ENCODE measurements at regions not wholly inside any gene's neighbourhood (a gene's known extent, or its start where the extent isn't known, plus 50 kb on each side); places are given as distances from the start of the nearest gene placed in this dataset.
A peak's percentile ranks its signal among the peaks of the same experiment; 100 is the strongest.

GRCh38 chr3:144031938-144032337 is 60.3 kb downstream of the DIPK2A start:
- no peak for DNase-seq (ENCODE audit: low read depth, low spot score)
- peaks cover 6% of the 10 kb centered on the region for H3K4me1 ChIP-seq (ENCODE audit: control insufficient read depth, extremely low read depth, insufficient read depth, low read length)
- TF ChIP-seq CTCF (optimal IDR thresholded peaks at IDR 0.05 in 1 of 3, IDR thresholded peaks at IDR 0.05 in 1 of 3, conservative IDR thresholded peaks at IDR 0.05 in 1 of 3; ENCODE audit: extremely low read depth in 1 of 3, insufficient read depth in 2 of 3, low read length in 3 of 3) = no peak
- no peak for TF ChIP-seq EZH2 (IDR thresholded peaks at IDR 0.05; ENCODE audit: low read length)
- H3K79me2 ChIP-seq (ENCODE audit: control insufficient read depth, insufficient read depth, low read length) = no peaks in the 10 kb centered on the region
- peak; percentile 23 for FAIRE-seq
- no peaks in the 10 kb centered on the region for H4K20me1 ChIP-seq (ENCODE audit: control insufficient read depth, extremely low read depth, insufficient read depth, low read length)
- H3K27me3 ChIP-seq (ENCODE audit: control insufficient read depth, extremely low read depth, insufficient read depth, low read length) = no peaks in the 10 kb centered on the region
- H3K9me3 ChIP-seq (ENCODE audit: control insufficient read depth, low read depth, low read length) = no peaks in the 10 kb centered on the region
- no peaks in the 10 kb centered on the region for H3K9me1 ChIP-seq (ENCODE audit: control insufficient read depth, extremely low read depth, insufficient read depth, low read length)
- peak overlapping the region; percentile 9 for H3K4me2 ChIP-seq (ENCODE audit: control insufficient read depth, extremely low read depth, insufficient read depth, low read depth, low read length)
- no peak overlapping the region for H3K27ac ChIP-seq (ENCODE audit: control insufficient read depth, insufficient read depth, low read length)
- H2AFZ ChIP-seq (ENCODE audit: control insufficient read depth, low read length) = peak overlapping the region; percentile 5
- H3K36me3 ChIP-seq (ENCODE audit: control insufficient read depth in 2 of 2, extremely low read depth in 1 of 2, insufficient read depth in 2 of 2, low read length in 2 of 2) = no peaks in the 10 kb centered on the region
- H3K4me3 ChIP-seq (ENCODE audit: control insufficient read depth in 2 of 3, extremely low read depth in 1 of 3, insufficient read depth in 2 of 3, low read depth in 1 of 3, low read length in 3 of 3) = no peak overlapping the region
- dilution Hi-C loops (cut with MboI; ENCODE audit: extremely low pct_ligation_motif_present, low sequenced_read_pairs) = no loop called here
- H3K9ac ChIP-seq (ENCODE audit: control insufficient read depth, extremely low read depth, insufficient read depth, low read length) = no peak overlapping the region

- Histone ChIP-seq H2AFZ (ENCODE audit: control insufficient read depth, low read length) (peak overlapping the region; percentile 36), H4K20me1 (ENCODE audit: control insufficient read depth, extremely low read depth, insufficient read depth, low read length) (no peaks in the 10 kb centered on the region), H3K4me2 (ENCODE audit: control insufficient read depth, extremely low read depth, insufficient read depth, low read depth, low read length) (peak overlapping the region; percentile 22), H3K27ac (ENCODE audit: control insufficient read depth, insufficient read depth, low read length) (no peak overlapping the region), H3K9me3 (ENCODE audit: control insufficient read depth, low read depth, low read length) (no peaks in the 10 kb centered on the region), H3K27me3 (ENCODE audit: control insufficient read depth, extremely low read depth, insufficient read depth, low read length) (no peaks in the 10 kb centered on the region), H3K4me1 (ENCODE audit: control insufficient read depth, extremely low read depth, insufficient read depth, low read length) (peaks cover 6% of the 10 kb centered on the region), H3K79me2 (ENCODE audit: control insufficient read depth, insufficient read depth, low read length) (no peaks in the 10 kb centered on the region), H3K4me3 (ENCODE audit: control insufficient read depth in 2 of 3, extremely low read depth in 1 of 3, insufficient read depth in 2 of 3, low read depth in 1 of 3, low read length in 3 of 3) (no peak overlapping the region), H3K36me3 (ENCODE audit: control insufficient read depth in 2 of 2, extremely low read depth in 1 of 2, insufficient read depth in 2 of 2, low read length in 2 of 2) (no peaks in the 10 kb centered on the region), H3K9ac (ENCODE audit: control insufficient read depth, extremely low read depth, insufficient read depth, low read length) (no peak overlapping the region), H3K9me1 (ENCODE audit: control insufficient read depth, extremely low read depth, insufficient read depth, low read length) (no peaks in the 10 kb centered on the region)
- DNase-seq (ENCODE audit: low read depth, low spot score) = no peak
- FAIRE-seq = no peak
- TF ChIP-seq CTCF (optimal IDR thresholded peaks at IDR 0.05 in 1 of 3, IDR thresholded peaks at IDR 0.05 in 1 of 3, conservative IDR thresholded peaks at IDR 0.05 in 1 of 3; ENCODE audit: extremely low read depth in 1 of 3, insufficient read depth in 2 of 3, low read length in 3 of 3) (no peak), EZH2 (IDR thresholded peaks at IDR 0.05; ENCODE audit: low read length) (no peak)
- dilution Hi-C loops (cut with MboI; ENCODE audit: extremely low pct_ligation_motif_present, low sequenced_read_pairs) = no loop called here
Measured at GRCh38 chr3:144032531-144033239, 61.1 kb downstream of the DIPK2A start.
